Transverse colon (tissue), 4 donors: ENCODE measurements at regions not wholly inside any gene's neighbourhood (a gene's known extent, or its start where the extent isn't known, plus 50 kb on each side); places are given as distances from the start of the nearest gene placed in this dataset.

ENCODE experiments used
- EP300 ChIP-seq: sonication (generic); formaldehyde crosslinking; IDR thresholded peaks from one replicate; pipeline ENCODE4 v1.6.1; 2017; ENCODE audit warnings: antibody characterized with exemption, low read depth
- POLR2A ChIP-seq: fragments of 450-650 bp; IDR thresholded peaks from one replicate; pipeline ENCODE4 v1.6.1; 2016; ENCODE audit warnings: antibody characterized with exemption, mild to moderate bottlenecking, moderate library complexity
- POLR2AphosphoS5 ChIP-seq, 3 donors: sonication (generic); formaldehyde crosslinking; IDR thresholded peaks; one replicate each; pipeline ENCODE4 v1.6.1; 2016; ENCODE audit warnings: antibody characterized with exemption in 3 of 3
- TF ChIP-seq, protein P1 (sequence below), 5 experiments: fragments of 200-600 bp in 3 of 5; fragments of 450-650 bp in 2 of 5; sonication (generic) in 3 of 5; IDR thresholded peaks; 1 replicate in 2 of 5; 2 replicates in 3 of 5; pipeline ENCODE4 v1.5.1; 2016 to 2017; ENCODE audit warnings: antibody characterized with exemption in 5 of 5, inconsistent platforms in 3 of 5, mild to moderate bottlenecking in 2 of 5, moderate library complexity in 1 of 5

GRCh38 chr5:15304914-15305834, 194.8 kb upstream of the FBXL7 start:
- TF ChIP-seq, protein P1, sequence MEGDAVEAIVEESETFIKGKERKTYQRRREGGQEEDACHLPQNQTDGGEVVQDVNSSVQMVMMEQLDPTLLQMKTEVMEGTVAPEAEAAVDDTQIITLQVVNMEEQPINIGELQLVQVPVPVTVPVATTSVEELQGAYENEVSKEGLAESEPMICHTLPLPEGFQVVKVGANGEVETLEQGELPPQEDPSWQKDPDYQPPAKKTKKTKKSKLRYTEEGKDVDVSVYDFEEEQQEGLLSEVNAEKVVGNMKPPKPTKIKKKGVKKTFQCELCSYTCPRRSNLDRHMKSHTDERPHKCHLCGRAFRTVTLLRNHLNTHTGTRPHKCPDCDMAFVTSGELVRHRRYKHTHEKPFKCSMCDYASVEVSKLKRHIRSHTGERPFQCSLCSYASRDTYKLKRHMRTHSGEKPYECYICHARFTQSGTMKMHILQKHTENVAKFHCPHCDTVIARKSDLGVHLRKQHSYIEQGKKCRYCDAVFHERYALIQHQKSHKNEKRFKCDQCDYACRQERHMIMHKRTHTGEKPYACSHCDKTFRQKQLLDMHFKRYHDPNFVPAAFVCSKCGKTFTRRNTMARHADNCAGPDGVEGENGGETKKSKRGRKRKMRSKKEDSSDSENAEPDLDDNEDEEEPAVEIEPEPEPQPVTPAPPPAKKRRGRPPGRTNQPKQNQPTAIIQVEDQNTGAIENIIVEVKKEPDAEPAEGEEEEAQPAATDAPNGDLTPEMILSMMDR (IDR thresholded peaks at IDR 0.05) = no peak
- no peak for TF ChIP-seq POLR2AphosphoS5 (IDR thresholded peaks at IDR 0.05)
- no peak for TF ChIP-seq POLR2A
- TF ChIP-seq EP300 = no peak
